Astrocyte (in vitro differentiated cells and primary cell): ENCODE measurements at regions not wholly inside any gene's neighbourhood (a gene's known extent, or its start where the extent isn't known, plus 50 kb on each side); places are given as distances from the start of the nearest gene placed in this dataset.
A peak's percentile ranks its signal among the peaks of the same experiment; 100 is the strongest.

Experiments used
- DNase-seq: peaks from one replicate; pipeline ENCODE4 v3.0.0-alpha.2; 2010; ENCODE audit warnings: low read depth
- FAIRE-seq: peaks from 2 replicates; lab custom pipeline; 2011; peaks lifted over from hg19 to GRCh38; lab: Jason Lieb, UNC
- H2AFZ ChIP-seq: 2 replicates; pipeline ENCODE4 v1.6.0; 2012; ENCODE audit warnings: low read depth, low read length, inconsistent platforms
- H3K27ac ChIP-seq: 2 replicates; pipeline ENCODE4 v1.5.1; 2011; ENCODE audit warnings: low read depth, low read length, inconsistent platforms
- H3K27me3 ChIP-seq: 2 replicates; pipeline ENCODE4 v1.6.0; 2011; ENCODE audit warnings: low read length, inconsistent platforms; ENCODE audit not compliant: insufficient read depth
- H3K36me3 ChIP-seq: 2 replicates; pipeline ENCODE4 v1.5.1; 2011; ENCODE audit warnings: low read length, inconsistent platforms; ENCODE audit not compliant: insufficient read depth
- H3K4me1 ChIP-seq: 2 replicates; pipeline ENCODE4 v1.5.1; 2011; ENCODE audit warnings: low read length, inconsistent platforms; ENCODE audit not compliant: insufficient read depth
- H3K4me2 ChIP-seq: 2 replicates; pipeline ENCODE4 v1.6.0; 2012; ENCODE audit warnings: low read length, inconsistent platforms
- H3K4me3 ChIP-seq: 2 replicates; pipeline ENCODE4 v1.5.1; 2011; ENCODE audit warnings: low read depth, mild to moderate bottlenecking, low read length, inconsistent platforms; ENCODE audit not compliant: insufficient read depth
- H3K79me2 ChIP-seq: 2 replicates; pipeline ENCODE4 v1.6.0; 2012; ENCODE audit warnings: mild to moderate bottlenecking, low read length, inconsistent platforms; ENCODE audit not compliant: insufficient read depth
- H3K9ac ChIP-seq: 2 replicates; pipeline ENCODE4 v1.6.0; 2012; ENCODE audit warnings: mild to moderate bottlenecking, low read length, inconsistent platforms
- H3K9me3 ChIP-seq: 2 replicates; pipeline ENCODE4 v1.5.1; 2012; ENCODE audit warnings: low read depth, mild to moderate bottlenecking, low read length, inconsistent platforms; ENCODE audit not compliant: insufficient read depth
- H4K20me1 ChIP-seq: 2 replicates; pipeline ENCODE4 v1.6.0; 2012; ENCODE audit warnings: low read length, inconsistent platforms; ENCODE audit not compliant: insufficient read depth
- H3K27ac Mint-ChIP-seq: one replicate; pipeline ENCODE4 v1.8.0; 2021; ENCODE audit warnings: mild to moderate bottlenecking, mixed read lengths; ENCODE audit not compliant: unreplicated experiment
- H3K27me3 Mint-ChIP-seq: one replicate; pipeline ENCODE4 v1.8.0; 2021; ENCODE audit warnings: low read depth, mixed read lengths; ENCODE audit not compliant: unreplicated experiment
- H3K36me3 Mint-ChIP-seq: one replicate; pipeline ENCODE4 v1.8.0; 2021; ENCODE audit warnings: low read depth, mixed read lengths; ENCODE audit not compliant: unreplicated experiment
- H3K4me1 Mint-ChIP-seq: one replicate; pipeline ENCODE4 v1.8.0; 2021; ENCODE audit warnings: low read depth, mixed read lengths; ENCODE audit not compliant: unreplicated experiment
- H3K4me3 Mint-ChIP-seq: one replicate; pipeline ENCODE4 v1.8.0; 2021; ENCODE audit warnings: mild to moderate bottlenecking, moderate library complexity, mixed read lengths; ENCODE audit not compliant: unreplicated experiment
- H3K9me3 Mint-ChIP-seq: one replicate; pipeline ENCODE4 v1.8.0; 2021; ENCODE audit warnings: mild to moderate bottlenecking, mixed read lengths; ENCODE audit not compliant: unreplicated experiment
- CTCF ChIP-seq: IDR thresholded peaks from 2 replicates; pipeline ENCODE4 v1.5.1; 2011; ENCODE audit warnings: low read depth, mild to moderate bottlenecking, inconsistent platforms, low read length, moderate library complexity; ENCODE audit not compliant: insufficient read depth
- EZH2 ChIP-seq: IDR thresholded peaks from 2 replicates; pipeline ENCODE4 v1.6.1; 2012; ENCODE audit warnings: mild to moderate bottlenecking, low read length, inconsistent platforms; ENCODE audit not compliant: insufficient read depth

GRCh38 chr5:114238771-114239313 is 123.0 kb upstream of the KCNN2 start:
- Histone ChIP-seq H3K9me3 (peaks cover 2% of the 10 kb centered on the region), H3K9ac (no peak overlapping the region), H3K27me3 (no peaks in the 10 kb centered on the region), H3K27ac (no peak overlapping the region), H4K20me1 (no peaks in the 10 kb centered on the region), H2AFZ (no peak overlapping the region), H3K79me2 (no peaks in the 10 kb centered on the region), H3K36me3 (no peaks in the 10 kb centered on the region), H3K4me1 (no peaks in the 10 kb centered on the region), H3K4me3 (no peak overlapping the region), H3K4me2 (peak overlapping the region; percentile 0)
- H3K36me3 Mint-ChIP-seq: no peaks in the 10 kb centered on the region
- no peak for TF ChIP-seq EZH2
- peaks cover 7% of the 10 kb centered on the region for H3K4me1 Mint-ChIP-seq
- H3K27ac Mint-ChIP-seq: no peak overlapping the region
- FAIRE-seq: no peak
- no peaks in the 10 kb centered on the region for H3K27me3 Mint-ChIP-seq
- H3K9me3 Mint-ChIP-seq: no peaks in the 10 kb centered on the region
- DNase-seq: peak; percentile 53
- no peak overlapping the region for H3K4me3 Mint-ChIP-seq

GRCh38 chr5:114243281-114243971 is 118.4 kb upstream of the KCNN2 start:
- no peaks in the 10 kb centered on the region for H3K9me3 ChIP-seq
- H3K9ac ChIP-seq: peak overlapping the region; percentile 9
- no peaks in the 10 kb centered on the region for H3K27me3 ChIP-seq
- H3K36me3 ChIP-seq: no peaks in the 10 kb centered on the region
- no peak for FAIRE-seq
- H3K27ac ChIP-seq: peak overlapping the region; percentile 55
- H3K27me3 Mint-ChIP-seq: no peaks in the 10 kb centered on the region
- H3K4me1 ChIP-seq: no peaks in the 10 kb centered on the region
- peaks cover 11% of the 10 kb centered on the region for H3K4me1 Mint-ChIP-seq
- peak overlapping the region; percentile 53 for H3K4me2 ChIP-seq
- no peak overlapping the region for H3K4me3 ChIP-seq
- H4K20me1 ChIP-seq: no peaks in the 10 kb centered on the region
- TF ChIP-seq EZH2 (no peak), CTCF (no peak)
- H2AFZ ChIP-seq: no peak overlapping the region
- peak; percentile 76 for DNase-seq
- no peak overlapping the region for H3K4me3 Mint-ChIP-seq
- H3K36me3 Mint-ChIP-seq: no peaks in the 10 kb centered on the region
- no peaks in the 10 kb centered on the region for H3K9me3 Mint-ChIP-seq
- no peaks in the 10 kb centered on the region for H3K79me2 ChIP-seq
- H3K27ac Mint-ChIP-seq: peak overlapping the region; percentile 12

GRCh38 chr5:114243972-114244317 is 117.9 kb upstream of the KCNN2 start:
- H3K4me3 ChIP-seq: peak overlapping the region; percentile 18
- no peak overlapping the region for H3K4me3 Mint-ChIP-seq
- no peaks in the 10 kb centered on the region for H4K20me1 ChIP-seq
- H3K9ac ChIP-seq: peak overlapping the region; percentile 9
- no peaks in the 10 kb centered on the region for H3K36me3 Mint-ChIP-seq
- H3K27me3 ChIP-seq: no peaks in the 10 kb centered on the region
- H3K4me1 ChIP-seq: no peaks in the 10 kb centered on the region
- H3K79me2 ChIP-seq: no peaks in the 10 kb centered on the region
- FAIRE-seq (no peak), DNase-seq (no peak)
- H3K9me3 ChIP-seq: no peaks in the 10 kb centered on the region
- no peaks in the 10 kb centered on the region for H3K27me3 Mint-ChIP-seq
- peak overlapping the region; percentile 12 for H3K27ac Mint-ChIP-seq
- H2AFZ ChIP-seq: no peak overlapping the region
- H3K4me2 ChIP-seq: peak overlapping the region; percentile 53
- peak overlapping the region; percentile 55 for H3K27ac ChIP-seq
- H3K9me3 Mint-ChIP-seq: no peaks in the 10 kb centered on the region
- TF ChIP-seq CTCF: no peak
- no peak for TF ChIP-seq EZH2
- peaks cover 11% of the 10 kb centered on the region for H3K4me1 Mint-ChIP-seq
- no peaks in the 10 kb centered on the region for H3K36me3 ChIP-seq
